Breast epithelium (tissue), 4 donors: ENCODE measurements at regions not wholly inside any gene's neighbourhood (a gene's known extent, or its start where the extent isn't known, plus 50 kb on each side); places are given as distances from the start of the nearest gene placed in this dataset.

Source experiments
- DNase-seq, 2 donors: peaks; one replicate each; pipeline ENCODE4 v3.0.0-alpha.2; 2019; ENCODE audit warnings: low spot score in 2 of 2
- H3K27ac ChIP-seq, 2 donors: fragments of 200-600 bp; sonication (generic) in 1 of 2; one replicate each; pipeline ENCODE4 v1.5.1; 2016 to 2019; ENCODE audit warnings: mild to moderate bottlenecking in 1 of 2
- H3K27me3 ChIP-seq, 2 donors: fragments of 200-600 bp; sonication (generic) in 1 of 2; one replicate each; pipeline versions ENCODE4 v1.5.1 to v1.6.0; 2017 to 2019; ENCODE audit warnings: control low read depth in 1 of 2, mild to moderate bottlenecking in 1 of 2
- H3K36me3 ChIP-seq: fragments of 200-600 bp; one replicate; pipeline ENCODE4 v1.5.1; 2019
- H3K4me1 ChIP-seq, 2 donors: fragments of 200-600 bp; sonication (generic); one replicate each; pipeline ENCODE4 v1.5.1; 2016 to 2019; ENCODE audit warnings: control low read depth in 1 of 2
- H3K4me3 ChIP-seq, 3 donors: fragments of 200-600 bp; sonication (generic); 1 replicate in 2 of 3; 2 replicates in 1 of 3; pipeline ENCODE4 v1.5.1; 2016 to 2019; ENCODE audit warnings: mild to moderate bottlenecking in 3 of 3, moderate library complexity in 2 of 3
- H3K9me3 ChIP-seq, 2 donors: fragments of 200-600 bp; sonication (generic) in 1 of 2; one replicate each; pipeline ENCODE4 v1.5.1; 2016 to 2019; ENCODE audit warnings: control low read depth in 1 of 2
- CTCF ChIP-seq, 3 donors: fragments of 450-650 bp; IDR thresholded peaks; one replicate each; pipeline ENCODE4 v1.5.1; 2016 to 2017; ENCODE audit warnings: antibody characterized with exemption in 3 of 3, mild to moderate bottlenecking in 3 of 3, moderate library complexity in 3 of 3
- POLR2A ChIP-seq: fragments of 450-650 bp; IDR thresholded peaks from one replicate; pipeline ENCODE4 v1.6.1; 2016; ENCODE audit warnings: antibody characterized with exemption, mild to moderate bottlenecking, moderate library complexity
- POLR2AphosphoS5 ChIP-seq, 3 donors: sonication (generic); formaldehyde crosslinking; IDR thresholded peaks; one replicate each; pipeline ENCODE4 v1.6.1; 2017; ENCODE audit warnings: antibody characterized with exemption in 3 of 3
- intact Hi-C: fragments of 100-400 bp; cut with DNase I; formaldehyde crosslinking; loops from one replicate; pipeline ENCODE4 v1.15.1; 2023; ENCODE audit warnings: low total_unique reads

- no peaks in the 10 kb centered on the region for H3K36me3 ChIP-seq
- H3K9me3 ChIP-seq, result no peaks in the 10 kb centered on the region
- DNase-seq, result no peak
- TF ChIP-seq POLR2AphosphoS5 (IDR thresholded peaks at IDR 0.05) (no peak), CTCF (IDR thresholded peaks at IDR 0.05) (no peak)
- H3K4me1 ChIP-seq, result no peaks in the 10 kb centered on the region
- no peaks in the 10 kb centered on the region for H3K27me3 ChIP-seq
- intact Hi-C loops, result no loop called here
- H3K27ac ChIP-seq, result no peak overlapping the region
- no peak overlapping the region for H3K4me3 ChIP-seq
Measured at GRCh38 chr12:77496714-77497113, 334.0 kb upstream of the NAV3 start.

GRCh38 chr12:77494296-77494695, 336.4 kb upstream of the NAV3 start:
- no peak overlapping the region for H3K4me3 ChIP-seq
- H3K9me3 ChIP-seq, result no peaks in the 10 kb centered on the region
- H3K4me1 ChIP-seq, result no peaks in the 10 kb centered on the region
- H3K36me3 ChIP-seq, result no peaks in the 10 kb centered on the region
- intact Hi-C loops, result no loop called here
- H3K27me3 ChIP-seq, result no peaks in the 10 kb centered on the region
- DNase-seq, result no peak
- no peak for TF ChIP-seq POLR2AphosphoS5 (IDR thresholded peaks at IDR 0.05)
- TF ChIP-seq CTCF (IDR thresholded peaks at IDR 0.05), result no peak
- TF ChIP-seq POLR2A, result no peak
- H3K27ac ChIP-seq, result no peak overlapping the region

- no peak for DNase-seq
- H3K4me1 ChIP-seq, result no peaks in the 10 kb centered on the region
- intact Hi-C loops, result no loop called here
- no peaks in the 10 kb centered on the region for H3K9me3 ChIP-seq
- no peaks in the 10 kb centered on the region for H3K27me3 ChIP-seq
- no peak overlapping the region for H3K27ac ChIP-seq
- no peak overlapping the region for H3K4me3 ChIP-seq
- no peak for TF ChIP-seq POLR2A
- TF ChIP-seq CTCF (IDR thresholded peaks at IDR 0.05), result no peak
- TF ChIP-seq POLR2AphosphoS5 (IDR thresholded peaks at IDR 0.05), result no peak
- no peaks in the 10 kb centered on the region for H3K36me3 ChIP-seq
Measured at GRCh38 chr12:77493302-77494168, 337.2 kb upstream of the NAV3 start.

DNA sequence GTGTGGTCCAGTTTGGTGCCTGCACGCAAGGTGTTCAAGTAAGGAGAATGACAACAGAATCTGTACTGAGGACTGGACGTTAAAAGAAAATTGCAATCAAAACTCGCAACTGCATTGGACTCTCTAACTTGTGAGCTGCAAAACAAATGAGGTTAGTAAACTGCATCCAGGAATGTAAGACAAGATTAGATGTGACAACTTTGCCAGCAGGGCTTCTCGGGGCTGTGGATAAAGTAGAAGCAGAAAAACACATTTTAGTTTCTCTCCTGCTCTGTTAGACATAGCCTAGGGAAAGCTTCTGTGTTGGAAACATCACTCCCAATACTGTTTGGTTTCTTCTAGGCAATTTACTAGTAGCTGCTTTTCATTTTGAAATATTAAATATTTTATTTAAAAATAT, 338.2 kb upstream of the NAV3 start:
- intact Hi-C loops, result no loop called here
- no peak for DNase-seq
- Histone ChIP-seq H3K36me3 (no peaks in the 10 kb centered on the region), H3K9me3 (no peaks in the 10 kb centered on the region), H3K4me1 (no peaks in the 10 kb centered on the region), H3K27me3 (no peaks in the 10 kb centered on the region), H3K4me3 (no peak overlapping the region), H3K27ac (no peak overlapping the region)
- TF ChIP-seq POLR2AphosphoS5 (IDR thresholded peaks at IDR 0.05) (no peak), CTCF (IDR thresholded peaks at IDR 0.05) (no peak), POLR2A (no peak)

DNA sequence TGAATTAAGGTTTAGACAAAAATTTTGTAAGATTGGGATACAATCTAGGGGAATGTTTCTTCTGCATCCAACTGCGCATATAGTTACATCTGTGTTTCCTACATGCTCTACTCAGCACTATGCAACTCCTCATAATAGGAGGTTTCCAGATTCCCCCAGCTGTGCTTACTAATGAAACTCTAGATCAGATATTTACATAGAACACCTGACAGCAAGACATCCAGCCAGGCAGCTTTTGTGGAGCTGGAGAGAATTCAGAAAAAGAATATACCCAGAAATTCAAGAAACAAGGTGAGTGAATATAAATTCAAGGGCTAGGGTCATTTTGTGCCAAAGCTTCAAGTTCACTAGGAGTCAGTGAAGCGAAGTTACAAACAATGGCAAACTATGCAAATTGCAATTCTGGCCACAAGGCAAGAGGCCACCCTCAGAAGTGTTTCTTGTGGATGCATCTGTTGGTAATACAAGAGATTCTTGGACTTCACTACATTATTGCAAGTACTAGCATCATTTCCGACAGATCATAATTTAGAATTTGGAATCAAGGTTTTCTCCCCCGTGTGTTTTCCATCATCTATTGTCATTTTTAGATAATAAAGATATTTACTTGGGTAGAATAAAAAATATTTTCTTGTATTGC, 341.2 kb upstream of the NAV3 start:
- Histone ChIP-seq H3K4me3 (no peak overlapping the region), H3K36me3 (no peaks in the 10 kb centered on the region), H3K27ac (no peak overlapping the region), H3K4me1 (no peaks in the 10 kb centered on the region), H3K27me3 (no peaks in the 10 kb centered on the region), H3K9me3 (no peaks in the 10 kb centered on the region)
- TF ChIP-seq POLR2A (no peak), POLR2AphosphoS5 (IDR thresholded peaks at IDR 0.05) (no peak), CTCF (IDR thresholded peaks at IDR 0.05) (no peak)
- intact Hi-C loops, result no loop called here
- no peak for DNase-seq
